Hepatocyte (in vitro differentiated cells): ENCODE measurements at regions not wholly inside any gene's neighbourhood (a gene's known extent, or its start where the extent isn't known, plus 50 kb on each side); places are given as distances from the start of the nearest gene placed in this dataset.
"Not testable (repeated sequence)": the region's sequence is repeated elsewhere in the genome, so short reads cannot be mapped to it uniquely, and the experiment has no call there.

Experiments used
- DNase-seq: peaks from one replicate; pipeline ENCODE4 v3.0.0-alpha.2; 2016; ENCODE audit warnings: low spot score
- H2AFZ ChIP-seq: fragments of 200-600 bp; sonication (generic); 2 replicates; pipeline ENCODE4 v1.6.0; 2016; ENCODE audit warnings: antibody characterized with exemption, mild to moderate bottlenecking
- H3K27ac ChIP-seq: fragments of 200-600 bp; sonication (generic); 2 replicates; pipeline ENCODE4 v1.5.1; 2016; ENCODE audit warnings: mild to moderate bottlenecking
- H3K27me3 ChIP-seq: fragments of 200-600 bp; sonication (generic); 2 replicates; pipeline ENCODE4 v1.6.1; 2016
- H3K36me3 ChIP-seq: fragments of 200-600 bp; sonication (generic); replicated peaks from 2 replicates; pipeline ENCODE4 v1.5.1; 2016; ENCODE audit warnings: low read depth; ENCODE audit not compliant: insufficient read depth
- H3K4me1 ChIP-seq: fragments of 200-600 bp; sonication (generic); 2 replicates; pipeline ENCODE4 v1.5.1; 2016; ENCODE audit warnings: mild to moderate bottlenecking, moderate library complexity; ENCODE audit not compliant: insufficient read depth
- H3K4me2 ChIP-seq: fragments of 200-600 bp; sonication (generic); 2 replicates; pipeline ENCODE4 v1.6.0; 2016
- H3K4me3 ChIP-seq: fragments of 200-600 bp; sonication (generic); 2 replicates; pipeline ENCODE4 v1.5.1; 2016; ENCODE audit warnings: mild to moderate bottlenecking
- H3K79me2 ChIP-seq: fragments of 200-600 bp; sonication (generic); 2 replicates; pipeline ENCODE4 v1.6.0; 2017; ENCODE audit warnings: mild to moderate bottlenecking
- H3K9me2 ChIP-seq: fragments of 200-600 bp; sonication (generic); replicated peaks from 2 replicates; pipeline ENCODE4 v1.6.0; 2017; ENCODE audit warnings: mild to moderate bottlenecking; ENCODE audit not compliant: insufficient read depth
- H3K9me3 ChIP-seq: fragments of 200-600 bp; sonication (generic); 2 replicates; pipeline ENCODE4 v1.5.1; 2016; ENCODE audit warnings: low read depth, mild to moderate bottlenecking
- H4K20me1 ChIP-seq: fragments of 200-600 bp; sonication (generic); 2 replicates; pipeline ENCODE4 v1.6.0; 2016; ENCODE audit warnings: mild to moderate bottlenecking; ENCODE audit not compliant: insufficient read depth, poor library complexity, severe bottlenecking
- EZH2 ChIP-seq: fragments of 200-600 bp; sonication (generic); IDR thresholded peaks from 2 replicates; pipeline ENCODE4 v1.6.1; 2016; ENCODE audit warnings: antibody characterized with exemption, mild to moderate bottlenecking, borderline replicate concordance
- EZH2phosphoT487 ChIP-seq: fragments of 200-600 bp; sonication (generic); IDR thresholded peaks from one replicate; pipeline ENCODE4 v1.6.1; 2018; ENCODE audit warnings: antibody characterized with exemption, mild to moderate bottlenecking, low read depth, moderate library complexity; ENCODE audit not compliant: unreplicated experiment, severe bottlenecking
- WGBS: methylation state at CpG from one replicate; pipeline ENCODE4 v1.1.6; 2016; ENCODE audit warnings: low lambda C conversion rate; ENCODE audit errors: missing lambda C conversion rate; 5-methylcytosine and 5-hydroxymethylcytosine counted together
- TF ChIP-seq, protein P1 (sequence below): fragments of 200-600 bp; sonication (generic); IDR thresholded peaks from 2 replicates; pipeline ENCODE4 v1.5.1; 2016; ENCODE audit warnings: antibody characterized with exemption, mild to moderate bottlenecking; ENCODE audit not compliant: poor library complexity

DNA sequence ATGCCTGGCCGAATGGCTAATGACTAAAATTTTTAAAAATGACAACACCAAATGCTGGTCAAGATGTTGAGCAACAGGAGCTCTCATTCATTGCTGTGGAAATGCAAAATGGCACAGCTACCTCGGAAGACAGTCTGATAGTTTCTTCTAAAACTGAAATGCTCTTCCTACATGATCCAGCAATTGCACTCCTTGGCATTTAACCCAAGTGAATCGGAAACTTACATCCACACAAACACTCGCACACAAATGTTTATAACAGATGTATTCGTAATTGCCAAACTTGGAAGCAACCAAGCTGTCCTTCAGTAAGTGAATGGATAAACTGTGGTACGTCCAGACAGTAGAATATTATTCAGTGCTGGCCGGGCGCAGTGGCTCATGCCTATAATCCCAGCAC, 56.4 kb upstream of the NCOA3 start:
- H3K9me2 ChIP-seq: no peaks in the 10 kb centered on the region
- no peaks in the 10 kb centered on the region for H3K27me3 ChIP-seq
- no peak overlapping the region for H3K4me2 ChIP-seq
- H3K9me3 ChIP-seq: no peaks in the 10 kb centered on the region
- H2AFZ ChIP-seq: no peak overlapping the region
- no peak overlapping the region for H3K4me3 ChIP-seq
- TF ChIP-seq EZH2phosphoT487: no peak
- TF ChIP-seq, protein P1, sequence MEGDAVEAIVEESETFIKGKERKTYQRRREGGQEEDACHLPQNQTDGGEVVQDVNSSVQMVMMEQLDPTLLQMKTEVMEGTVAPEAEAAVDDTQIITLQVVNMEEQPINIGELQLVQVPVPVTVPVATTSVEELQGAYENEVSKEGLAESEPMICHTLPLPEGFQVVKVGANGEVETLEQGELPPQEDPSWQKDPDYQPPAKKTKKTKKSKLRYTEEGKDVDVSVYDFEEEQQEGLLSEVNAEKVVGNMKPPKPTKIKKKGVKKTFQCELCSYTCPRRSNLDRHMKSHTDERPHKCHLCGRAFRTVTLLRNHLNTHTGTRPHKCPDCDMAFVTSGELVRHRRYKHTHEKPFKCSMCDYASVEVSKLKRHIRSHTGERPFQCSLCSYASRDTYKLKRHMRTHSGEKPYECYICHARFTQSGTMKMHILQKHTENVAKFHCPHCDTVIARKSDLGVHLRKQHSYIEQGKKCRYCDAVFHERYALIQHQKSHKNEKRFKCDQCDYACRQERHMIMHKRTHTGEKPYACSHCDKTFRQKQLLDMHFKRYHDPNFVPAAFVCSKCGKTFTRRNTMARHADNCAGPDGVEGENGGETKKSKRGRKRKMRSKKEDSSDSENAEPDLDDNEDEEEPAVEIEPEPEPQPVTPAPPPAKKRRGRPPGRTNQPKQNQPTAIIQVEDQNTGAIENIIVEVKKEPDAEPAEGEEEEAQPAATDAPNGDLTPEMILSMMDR: no peak
- TF ChIP-seq EZH2: no peak
- H3K4me1 ChIP-seq: no peaks in the 10 kb centered on the region
- no peaks in the 10 kb centered on the region for H4K20me1 ChIP-seq
- H3K27ac ChIP-seq: no peak overlapping the region
- H3K79me2 ChIP-seq: no peaks in the 10 kb centered on the region
- DNase-seq: no peak
- 90% methylated on average over 8 of the region's 8 CpGs for WGBS
- no peaks in the 10 kb centered on the region for H3K36me3 ChIP-seq

DNA sequence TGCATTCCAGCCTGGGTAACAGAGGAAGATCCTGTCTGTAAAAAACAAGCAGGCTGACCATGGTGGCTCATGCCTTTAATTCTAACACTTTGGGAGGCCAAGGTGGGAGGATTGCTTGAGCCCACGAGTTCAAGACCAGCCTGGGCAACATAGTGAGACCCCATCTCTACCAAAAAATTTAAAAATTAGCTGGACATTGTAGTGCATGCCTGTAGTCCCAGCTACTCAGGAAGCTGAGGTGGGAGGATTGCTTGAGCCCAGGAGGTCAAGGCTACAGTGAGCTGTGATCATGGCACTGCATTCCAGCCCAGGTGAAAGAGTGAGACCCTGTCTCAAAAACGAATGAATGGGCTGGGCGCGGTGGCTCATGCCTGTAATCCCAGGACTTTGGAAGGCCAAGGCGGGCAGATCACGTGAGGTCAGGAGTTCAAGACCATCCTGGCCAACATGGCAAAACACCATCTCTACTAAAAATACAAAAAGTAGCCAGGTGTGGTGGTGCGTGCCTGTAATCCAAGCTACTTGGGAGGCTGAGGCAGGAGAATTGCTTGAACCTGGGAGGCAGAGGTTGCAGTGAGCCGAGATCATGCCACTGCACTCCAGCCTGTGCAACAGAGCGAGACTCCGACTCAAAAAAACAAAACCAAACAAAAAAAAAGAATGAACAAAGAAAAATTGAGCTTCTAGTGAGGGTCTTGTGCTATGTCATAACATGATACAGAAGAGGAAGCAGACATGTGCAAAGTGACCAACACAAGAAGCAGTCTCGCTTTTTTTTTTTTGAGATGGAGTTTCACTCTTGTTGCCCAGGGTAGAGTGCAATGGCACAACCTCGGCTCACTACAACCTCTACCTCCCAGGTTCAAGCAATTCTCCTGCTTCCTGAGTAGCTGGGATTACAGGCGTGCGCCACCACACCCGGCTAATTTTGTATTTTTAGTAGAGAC, 54.1 kb upstream of the NCOA3 start:
- H3K79me2 ChIP-seq, H2AFZ ChIP-seq, H3K36me3 ChIP-seq, H3K4me3 ChIP-seq, H3K27me3 ChIP-seq, H3K9me2 ChIP-seq, H3K27ac ChIP-seq, H3K4me2 ChIP-seq, H3K9me3 ChIP-seq, H3K4me1 ChIP-seq, H4K20me1 ChIP-seq, DNase-seq: not testable (repeated sequence)
- WGBS: 95% methylated on average over 15 of the region's 15 CpGs

DNA sequence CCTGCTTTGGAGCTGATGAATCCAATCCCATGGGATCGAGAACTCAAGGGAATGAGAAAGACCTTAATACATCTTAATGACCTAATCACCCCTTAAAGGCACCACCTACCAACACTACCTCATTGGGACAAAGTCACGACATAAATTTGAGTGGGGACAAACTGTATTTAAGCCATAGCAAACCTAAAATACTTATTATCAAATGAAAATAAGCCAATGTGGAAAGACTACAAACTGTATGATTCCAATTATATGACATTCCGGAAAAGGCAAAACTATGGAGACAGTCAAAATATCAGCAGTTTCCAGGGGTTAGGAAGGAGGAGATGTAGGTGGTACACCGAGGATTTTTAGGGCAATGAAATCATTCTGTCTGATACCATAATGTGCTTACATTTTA, 53.3 kb upstream of the NCOA3 start:
- WGBS: 80% methylated on average over 4 of the region's 4 CpGs
- no peaks in the 10 kb centered on the region for H3K36me3 ChIP-seq
- DNase-seq: no peak
- no peak for TF ChIP-seq EZH2phosphoT487
- no peak for TF ChIP-seq EZH2
- TF ChIP-seq, protein P1: no peak
- no peak overlapping the region for H3K4me2 ChIP-seq
- H3K27ac ChIP-seq: no peak overlapping the region
- H3K4me3 ChIP-seq: no peak overlapping the region
- no peaks in the 10 kb centered on the region for H3K9me2 ChIP-seq
- no peaks in the 10 kb centered on the region for H3K9me3 ChIP-seq
- H3K27me3 ChIP-seq: no peaks in the 10 kb centered on the region
- H4K20me1 ChIP-seq: no peaks in the 10 kb centered on the region
- no peak overlapping the region for H2AFZ ChIP-seq
- no peaks in the 10 kb centered on the region for H3K79me2 ChIP-seq
- H3K4me1 ChIP-seq: no peaks in the 10 kb centered on the region

DNA sequence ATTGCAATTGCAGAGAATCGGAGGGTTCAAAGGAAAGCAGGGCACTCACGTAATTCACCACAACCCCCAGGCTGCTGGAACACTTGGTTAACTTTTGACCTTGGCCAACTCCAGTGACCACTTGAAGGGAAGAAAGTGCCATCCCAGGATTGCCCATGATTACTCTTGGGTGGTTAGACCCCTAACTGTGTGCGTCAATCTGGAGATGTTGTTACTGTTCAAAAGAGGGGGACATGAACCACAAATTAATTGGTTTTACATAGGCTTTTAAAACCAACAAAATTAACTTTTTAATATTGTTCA, 50.1 kb upstream of the NCOA3 start:
- no peaks in the 10 kb centered on the region for H3K27me3 ChIP-seq
- TF ChIP-seq, protein P1: no peak
- TF ChIP-seq EZH2: no peak
- no peak for TF ChIP-seq EZH2phosphoT487
- H3K4me1 ChIP-seq: peaks cover 12% of the 10 kb centered on the region
- no peak overlapping the region for H3K4me3 ChIP-seq
- no peak for DNase-seq
- H3K79me2 ChIP-seq: no peaks in the 10 kb centered on the region
- no peaks in the 10 kb centered on the region for H3K9me3 ChIP-seq
- H4K20me1 ChIP-seq: no peaks in the 10 kb centered on the region
- H3K36me3 ChIP-seq: no peaks in the 10 kb centered on the region
- H3K9me2 ChIP-seq: no peaks in the 10 kb centered on the region
- 94% methylated on average over 3 of the region's 3 CpGs for WGBS
- H2AFZ ChIP-seq: no peak overlapping the region
- no peak overlapping the region for H3K4me2 ChIP-seq
- no peak overlapping the region for H3K27ac ChIP-seq
